Adipocyte (in vitro differentiated cells): ENCODE measurements at regions not wholly inside any gene's neighbourhood (a gene's known extent, or its start where the extent isn't known, plus 50 kb on each side); places are given as distances from the start of the nearest gene placed in this dataset.

Experiments used
- DNase-seq: peaks from one replicate; pipeline ENCODE4 v3.0.0-alpha.2; 2015; ENCODE audit warnings: low read depth
- H3K27me3 ChIP-seq: replicated peaks from 2 replicates; pipeline ENCODE4 v1.7.0; 2013; ENCODE audit warnings: mild to moderate bottlenecking, low read length, moderate library complexity; ENCODE audit not compliant: control insufficient read depth, insufficient read depth
- H3K36me3 ChIP-seq: 2 replicates; pipeline ENCODE4 v1.7.0; 2013; ENCODE audit warnings: low read length, mild to moderate bottlenecking, moderate library complexity; ENCODE audit not compliant: control insufficient read depth, insufficient read depth, severe bottlenecking
- H3K4me1 ChIP-seq: 2 replicates; pipeline ENCODE4 v1.7.0; 2013; ENCODE audit warnings: mild to moderate bottlenecking, low read length, moderate library complexity; ENCODE audit not compliant: control insufficient read depth, insufficient read depth
- H3K4me3 ChIP-seq: 2 replicates; pipeline ENCODE4 v1.7.0; 2013; ENCODE audit warnings: mild to moderate bottlenecking, low read length, moderate library complexity
- H3K9ac ChIP-seq: 2 replicates; pipeline ENCODE4 v1.7.0; 2013; ENCODE audit warnings: mild to moderate bottlenecking, low read length, moderate library complexity
- H3K9me3 ChIP-seq: 2 replicates; pipeline ENCODE4 v1.7.0; 2013; ENCODE audit warnings: mild to moderate bottlenecking, low read length, moderate library complexity; ENCODE audit not compliant: control insufficient read depth

GRCh38 chr5:173457482-173457881 lies 129.3 kb upstream of the STC2 start:
- Histone ChIP-seq H3K9me3 (peaks cover 7% of the 10 kb centered on the region), H3K9ac (peak overlapping the region; percentile 9), H3K4me3 (no peak overlapping the region), H3K36me3 (no peaks in the 10 kb centered on the region), H3K27me3 (no peaks in the 10 kb centered on the region), H3K4me1 (peaks cover 49% of the 10 kb centered on the region)
- DNase-seq: peak; percentile 27

DNA sequence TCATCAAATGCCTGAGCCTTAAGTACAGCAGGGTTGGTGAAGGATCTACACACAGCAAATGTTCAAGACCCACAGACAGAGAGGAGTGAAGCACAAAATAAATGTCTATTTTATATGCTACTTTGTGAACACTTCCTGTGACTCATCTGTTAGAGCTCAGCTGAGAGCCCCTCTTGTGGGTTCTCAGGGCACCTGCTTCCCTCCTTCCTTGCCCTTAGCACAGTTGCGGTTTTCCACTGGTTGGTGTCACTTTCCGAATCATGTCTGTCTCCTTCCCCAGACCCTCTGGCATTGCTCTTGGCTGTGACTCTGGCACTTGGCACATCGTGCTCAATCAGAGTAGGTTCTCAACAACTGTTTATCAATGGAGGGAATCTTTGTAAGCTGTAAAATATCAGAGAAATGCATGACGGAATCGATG lies 128.5 kb upstream of the STC2 start:
- no peak for DNase-seq

DNA sequence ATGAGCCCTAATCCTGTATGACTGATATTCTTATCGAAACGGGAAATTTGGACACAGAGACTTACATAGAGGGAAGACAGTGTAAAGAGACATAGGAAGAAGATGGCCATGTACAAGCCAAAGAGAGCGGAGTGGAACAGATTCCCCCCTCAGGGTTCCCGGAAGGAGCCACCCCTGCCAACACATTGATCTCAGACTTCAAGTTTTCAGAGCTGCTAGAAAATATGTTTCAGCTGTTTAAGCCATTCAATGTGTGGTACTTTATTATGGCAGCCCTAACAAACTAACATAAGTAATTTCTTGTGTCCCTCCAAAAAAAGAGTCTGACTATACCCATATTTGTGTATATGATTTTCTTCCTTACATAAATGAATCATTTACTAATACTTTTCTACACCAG lies 128.0 kb upstream of the STC2 start:
- Histone ChIP-seq H3K9me3 (peaks cover 7% of the 10 kb centered on the region), H3K4me3 (no peak overlapping the region), H3K9ac (peak overlapping the region; percentile 73), H3K4me1 (peaks cover 62% of the 10 kb centered on the region), H3K36me3 (no peaks in the 10 kb centered on the region), H3K27me3 (no peaks in the 10 kb centered on the region)
- no peak for DNase-seq

More for the DNA sequence above, 128.5 kb upstream of the STC2 start:
- Histone ChIP-seq H3K36me3 (no peaks in the 10 kb centered on the region), H3K4me3 (no peak overlapping the region), H3K27me3 (no peaks in the 10 kb centered on the region), H3K4me1 (peaks cover 56% of the 10 kb centered on the region), H3K9ac (peak overlapping the region; percentile 9), H3K9me3 (peaks cover 7% of the 10 kb centered on the region)

- peak overlapping the region; percentile 73 for H3K9ac ChIP-seq
- H3K27me3 ChIP-seq: no peaks in the 10 kb centered on the region
- peaks cover 7% of the 10 kb centered on the region for H3K9me3 ChIP-seq
- H3K4me3 ChIP-seq: no peak overlapping the region
- DNase-seq: no peak
- no peaks in the 10 kb centered on the region for H3K36me3 ChIP-seq
- H3K4me1 ChIP-seq: peaks cover 64% of the 10 kb centered on the region
These were observed 127.4 kb upstream of the STC2 start for GRCh38 chr5:173455599-173455957.

- peak overlapping the region; percentile 30 for H3K4me3 ChIP-seq
- peak overlapping the region; percentile 73 for H3K9ac ChIP-seq
- no peaks in the 10 kb centered on the region for H3K27me3 ChIP-seq
- H3K36me3 ChIP-seq: no peaks in the 10 kb centered on the region
- H3K9me3 ChIP-seq: peaks cover 7% of the 10 kb centered on the region
- H3K4me1 ChIP-seq: peaks cover 64% of the 10 kb centered on the region
- DNase-seq: peak; percentile 94
These were observed 126.8 kb upstream of the STC2 start for GRCh38 chr5:173454736-173455598.

GRCh38 chr5:173454361-173454735 lies 126.1 kb upstream of the STC2 start:
- Histone ChIP-seq H3K9ac (peak overlapping the region; percentile 64), H3K4me1 (peaks cover 64% of the 10 kb centered on the region), H3K4me3 (peak overlapping the region; percentile 30), H3K9me3 (peaks cover 7% of the 10 kb centered on the region), H3K36me3 (no peaks in the 10 kb centered on the region), H3K27me3 (no peaks in the 10 kb centered on the region)
- DNase-seq: peak; percentile 26

- H3K4me1 ChIP-seq: peaks cover 54% of the 10 kb centered on the region
- peaks cover 7% of the 10 kb centered on the region for H3K9me3 ChIP-seq
- no peaks in the 10 kb centered on the region for H3K36me3 ChIP-seq
- no peak overlapping the region for H3K9ac ChIP-seq
- H3K27me3 ChIP-seq: no peaks in the 10 kb centered on the region
- no peak for DNase-seq
- no peak overlapping the region for H3K4me3 ChIP-seq
These were observed 125.0 kb upstream of the STC2 start for GRCh38 chr5:173453167-173453566.

DNA sequence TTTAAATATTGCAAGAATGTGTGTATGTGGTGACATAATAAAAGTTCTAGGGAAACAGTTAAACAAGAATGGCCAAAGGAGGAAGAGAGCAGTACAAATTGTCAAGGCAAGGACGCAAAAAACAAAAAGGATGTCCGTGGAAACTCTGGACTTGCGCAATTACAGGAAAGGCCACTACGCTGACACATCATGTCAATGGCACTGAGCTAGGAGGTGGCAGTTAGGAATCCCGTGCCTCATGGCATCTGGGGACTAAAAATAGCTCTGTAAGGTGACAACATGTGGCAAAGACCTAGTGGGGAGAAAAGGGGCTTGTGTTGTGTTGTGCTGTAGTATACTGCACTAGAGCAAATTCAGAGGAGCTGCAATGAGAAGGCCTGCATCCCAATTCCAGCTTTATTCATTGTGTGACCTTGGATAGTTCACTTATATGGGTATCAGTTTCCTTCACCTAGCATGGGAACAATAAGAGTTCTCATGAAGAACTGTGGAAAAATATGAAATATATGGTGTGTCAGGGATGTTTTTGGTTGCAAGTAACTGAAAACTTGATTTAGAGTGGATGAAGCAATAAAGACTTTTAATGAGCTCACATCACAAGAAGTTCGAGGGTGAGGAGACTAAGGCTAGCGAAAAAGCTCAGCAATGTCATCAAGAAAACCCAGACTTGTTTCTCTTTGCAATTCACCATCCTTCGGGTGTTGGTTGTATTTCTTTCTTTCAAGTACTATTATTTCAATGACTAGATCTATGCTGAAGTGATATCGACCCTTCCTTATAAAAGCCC lies 124.1 kb upstream of the STC2 start:
- Histone ChIP-seq H3K36me3 (no peaks in the 10 kb centered on the region), H3K27me3 (no peaks in the 10 kb centered on the region), H3K9me3 (peaks cover 7% of the 10 kb centered on the region), H3K4me3 (no peak overlapping the region), H3K4me1 (peaks cover 45% of the 10 kb centered on the region), H3K9ac (no peak overlapping the region)
- DNase-seq: peak; percentile 70

DNA sequence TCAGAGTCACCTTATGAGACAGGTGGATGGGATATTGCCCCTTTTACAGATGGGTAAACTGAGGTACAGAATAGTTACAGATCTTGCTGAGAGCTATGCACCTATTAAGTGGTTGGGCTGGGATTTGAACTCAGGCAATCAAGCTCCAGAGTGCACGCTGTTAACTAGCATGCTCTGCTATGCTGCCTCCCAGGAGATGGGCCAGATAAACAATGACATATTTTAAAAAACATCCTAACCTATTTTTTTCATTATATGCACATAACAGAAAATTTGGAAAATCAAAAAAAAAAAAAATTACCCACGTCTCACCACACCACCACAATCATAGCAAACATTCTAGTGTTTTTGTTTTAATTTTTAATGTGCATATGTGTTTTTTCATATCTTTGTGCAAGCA lies 123.4 kb upstream of the STC2 start:
- H3K27me3 ChIP-seq: no peaks in the 10 kb centered on the region
- H3K36me3 ChIP-seq: no peaks in the 10 kb centered on the region
- no peak overlapping the region for H3K4me3 ChIP-seq
- H3K9ac ChIP-seq: no peak overlapping the region
- H3K4me1 ChIP-seq: peaks cover 39% of the 10 kb centered on the region
- peaks cover 7% of the 10 kb centered on the region for H3K9me3 ChIP-seq
- no peak for DNase-seq

GRCh38 chr5:173451031-173451430 lies 122.8 kb upstream of the STC2 start:
- H3K27me3 ChIP-seq: no peaks in the 10 kb centered on the region
- DNase-seq: no peak
- H3K9me3 ChIP-seq: peaks cover 7% of the 10 kb centered on the region
- no peak overlapping the region for H3K4me3 ChIP-seq
- no peak overlapping the region for H3K9ac ChIP-seq
- H3K36me3 ChIP-seq: no peaks in the 10 kb centered on the region
- H3K4me1 ChIP-seq: peaks cover 33% of the 10 kb centered on the region

DNA sequence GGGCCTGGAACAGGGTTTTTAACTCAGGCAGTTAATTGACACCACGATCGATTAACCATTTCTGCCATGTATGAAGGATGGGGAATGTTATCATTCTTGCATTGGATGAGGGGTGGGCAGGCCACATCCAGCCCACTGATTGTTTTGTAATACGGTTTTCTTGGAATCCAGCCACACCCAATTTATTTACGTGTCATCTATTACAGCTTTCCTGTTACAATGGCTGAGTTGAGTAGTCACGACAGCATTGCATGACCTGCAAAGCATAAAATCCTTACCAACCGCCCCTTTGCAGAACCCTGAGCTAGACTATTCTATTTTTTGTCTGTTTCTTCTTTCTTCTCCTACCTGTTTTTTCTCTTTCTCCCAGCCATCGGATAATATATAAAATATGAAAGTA lies 122.0 kb upstream of the STC2 start:
- H3K9me3 ChIP-seq: peaks cover 7% of the 10 kb centered on the region
- H3K36me3 ChIP-seq: no peaks in the 10 kb centered on the region
- no peak overlapping the region for H3K4me3 ChIP-seq
- no peak for DNase-seq
- no peaks in the 10 kb centered on the region for H3K27me3 ChIP-seq
- H3K9ac ChIP-seq: no peak overlapping the region
- peaks cover 26% of the 10 kb centered on the region for H3K4me1 ChIP-seq
